WTC11 (cell line): ENCODE measurements at regions not wholly inside any gene's neighbourhood (a gene's known extent, or its start where the extent isn't known, plus 50 kb on each side); places are given as distances from the start of the nearest gene placed in this dataset.

Source experiments
- ATAC-seq: fragments of 200-7000 bp; cut with Tn5 transposase; 2 replicates; pipeline ENCODE4 v1.10.0; 2021; ENCODE audit warnings: mild to moderate bottlenecking, moderate library complexity
- CTCF ChIA-PET: fragments of 300-600 bp; sonication (Branson Sonifier 250); formaldehyde crosslinking; loops from one replicate; lab custom pipeline; 2021; ENCODE audit warnings: antibody characterized with exemption; lab: Charles Lee
- POLR2A ChIA-PET: fragments of 350-600 bp; sonication (Branson Sonifier 250); formaldehyde crosslinking; loops from one replicate; lab custom pipeline; 2021; ENCODE audit warnings: antibody characterized with exemption; lab: Charles Lee
- DNase-seq: peaks from one replicate; pipeline ENCODE4 v3.0.0; 2021; ENCODE audit warnings: low spot score
- H3K27ac Mint-ChIP-seq: 2 replicates; pipeline ENCODE4 v1.8.0; 2021; ENCODE audit warnings: mixed read lengths
- H3K27me3 Mint-ChIP-seq: 2 replicates; pipeline ENCODE4 v1.8.0; 2021; ENCODE audit warnings: low read depth, mild to moderate bottlenecking, moderate library complexity, mixed read lengths
- H3K36me3 Mint-ChIP-seq: 2 replicates; pipeline ENCODE4 v1.8.0; 2021; ENCODE audit warnings: mixed read lengths
- H3K4me1 Mint-ChIP-seq: 2 replicates; pipeline ENCODE4 v1.8.0; 2022; ENCODE audit warnings: mixed read lengths
- H3K4me3 Mint-ChIP-seq: 2 replicates; pipeline ENCODE4 v1.8.0; 2021; ENCODE audit warnings: mild to moderate bottlenecking, moderate library complexity, mixed read lengths
- H3K9me3 Mint-ChIP-seq: 2 replicates; pipeline ENCODE4 v1.8.0; 2021; ENCODE audit warnings: mixed read lengths
- AR ChIP-seq: fragments of 250-450 bp; sonication (Bioruptor Pico); IDR thresholded peaks from 2 replicates; pipeline ENCODE4 v1.9.0; 2021; ENCODE audit warnings: mild to moderate bottlenecking
- CREM ChIP-seq: sonication (generic); formaldehyde crosslinking; IDR thresholded peaks from 2 replicates; pipeline ENCODE4 v1.8.1; 2022; ENCODE audit warnings: mild to moderate bottlenecking, missing genetic modification reagents, moderate library complexity
- E2F1 ChIP-seq: sonication (generic); formaldehyde crosslinking; IDR thresholded peaks from 2 replicates; pipeline ENCODE4 v1.8.0; 2022; ENCODE audit warnings: mild to moderate bottlenecking, missing genetic modification reagents
- EMX1 ChIP-seq: fragments of 250-450 bp; sonication (Bioruptor Pico); IDR thresholded peaks from 2 replicates; pipeline ENCODE4 v1.8.0; 2021; ENCODE audit warnings: mild to moderate bottlenecking
- ETV6 ChIP-seq: sonication (generic); formaldehyde crosslinking; IDR thresholded peaks from 2 replicates; pipeline ENCODE4 v1.8.1; 2022; ENCODE audit warnings: mild to moderate bottlenecking, missing genetic modification reagents
- FOXJ3 ChIP-seq: sonication (generic); formaldehyde crosslinking; IDR thresholded peaks from 2 replicates; pipeline ENCODE4 v1.9.0; 2021; ENCODE audit warnings: missing genetic modification reagents, mild to moderate bottlenecking, borderline replicate concordance
- GABPB1 ChIP-seq: sonication (generic); formaldehyde crosslinking; IDR thresholded peaks from 2 replicates; pipeline ENCODE4 v1.8.1; 2023; ENCODE audit warnings: mild to moderate bottlenecking, missing genetic modification reagents
- JAZF1 ChIP-seq: fragments of 250-450 bp; sonication (Bioruptor Pico); IDR thresholded peaks from 2 replicates; pipeline ENCODE4 v1.9.0; 2021; ENCODE audit warnings: moderate library complexity, mild to moderate bottlenecking, inconsistent platforms
- RORB ChIP-seq: fragments of 250-450 bp; sonication (Bioruptor Pico); IDR thresholded peaks from 2 replicates; pipeline ENCODE4 v1.9.0; 2021; ENCODE audit warnings: mild to moderate bottlenecking
- TF ChIP-seq, protein P1 (sequence below): fragments of 250-450 bp; sonication (Bioruptor Pico); IDR thresholded peaks from 2 replicates; pipeline ENCODE4 v2.1.2; 2022; ENCODE audit warnings: mild to moderate bottlenecking, moderate library complexity
- TF ChIP-seq, protein P2 (sequence below): sonication (generic); formaldehyde crosslinking; IDR thresholded peaks from 2 replicates; pipeline ENCODE4 v1.8.1; 2023; ENCODE audit warnings: mild to moderate bottlenecking, moderate library complexity, missing genetic modification reagents
- TF ChIP-seq, protein P3 (sequence below): sonication (generic); formaldehyde crosslinking; IDR thresholded peaks from 2 replicates; pipeline ENCODE4 v1.8.1; 2023; ENCODE audit warnings: mild to moderate bottlenecking, missing genetic modification reagents, borderline replicate concordance

DNA sequence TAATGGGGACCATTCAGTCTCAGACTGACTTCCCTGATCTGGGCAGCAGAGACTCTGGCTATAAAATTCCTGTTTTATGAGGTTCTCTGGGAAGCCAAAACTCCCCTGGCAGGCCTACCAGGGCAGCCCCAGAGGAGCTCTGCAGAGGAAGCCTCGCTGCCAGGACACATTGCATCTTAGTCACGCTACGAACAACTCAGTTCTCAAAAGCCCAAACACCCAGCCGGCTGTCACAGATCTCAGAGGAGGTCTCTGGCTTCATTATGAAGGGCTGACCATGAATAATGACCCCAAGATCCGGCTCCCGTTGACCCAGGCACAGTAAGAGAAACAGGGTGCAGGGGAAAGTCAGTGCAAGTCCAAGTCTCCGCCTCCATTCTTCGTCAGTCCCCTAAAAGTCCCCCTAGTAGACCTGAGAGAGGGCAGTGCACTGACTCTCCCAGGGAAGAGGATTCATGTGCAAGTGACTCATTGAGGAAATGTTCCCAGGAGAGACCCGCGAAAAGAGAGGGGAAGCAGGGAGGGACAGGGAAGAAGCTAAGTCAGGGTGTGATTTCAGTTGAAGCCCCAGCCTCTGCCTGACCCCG, 212.3 kb downstream of the CYP26B1 start (continued):
- TF ChIP-seq JAZF1 = no peak
- TF ChIP-seq, protein P1, sequence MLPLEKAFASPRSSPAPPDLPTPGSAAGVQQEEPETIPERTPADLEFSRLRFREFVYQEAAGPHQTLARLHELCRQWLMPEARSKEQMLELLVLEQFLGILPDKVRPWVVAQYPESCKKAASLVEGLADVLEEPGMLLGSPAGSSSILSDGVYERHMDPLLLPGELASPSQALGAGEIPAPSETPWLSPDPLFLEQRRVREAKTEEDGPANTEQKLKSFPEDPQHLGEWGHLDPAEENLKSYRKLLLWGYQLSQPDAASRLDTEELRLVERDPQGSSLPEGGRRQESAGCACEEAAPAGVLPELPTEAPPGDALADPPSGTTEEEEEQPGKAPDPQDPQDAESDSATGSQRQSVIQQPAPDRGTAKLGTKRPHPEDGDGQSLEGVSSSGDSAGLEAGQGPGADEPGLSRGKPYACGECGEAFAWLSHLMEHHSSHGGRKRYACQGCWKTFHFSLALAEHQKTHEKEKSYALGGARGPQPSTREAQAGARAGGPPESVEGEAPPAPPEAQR = no peak
- TF ChIP-seq, protein P2, sequence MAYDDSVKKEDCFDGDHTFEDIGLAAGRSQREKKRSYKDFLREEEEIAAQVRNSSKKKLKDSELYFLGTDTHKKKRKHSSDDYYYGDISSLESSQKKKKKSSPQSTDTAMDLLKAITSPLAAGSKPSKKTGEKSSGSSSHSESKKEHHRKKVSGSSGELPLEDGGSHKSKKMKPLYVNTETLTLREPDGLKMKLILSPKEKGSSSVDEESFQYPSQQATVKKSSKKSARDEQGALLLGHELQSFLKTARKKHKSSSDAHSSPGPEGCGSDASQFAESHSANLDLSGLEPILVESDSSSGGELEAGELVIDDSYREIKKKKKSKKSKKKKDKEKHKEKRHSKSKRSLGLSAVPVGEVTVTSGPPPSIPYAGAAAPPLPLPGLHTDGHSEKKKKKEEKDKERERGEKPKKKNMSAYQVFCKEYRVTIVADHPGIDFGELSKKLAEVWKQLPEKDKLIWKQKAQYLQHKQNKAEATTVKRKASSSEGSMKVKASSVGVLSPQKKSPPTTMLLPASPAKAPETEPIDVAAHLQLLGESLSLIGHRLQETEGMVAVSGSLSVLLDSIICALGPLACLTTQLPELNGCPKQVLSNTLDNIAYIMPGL = no peak
- no peak for TF ChIP-seq ETV6

DNA sequence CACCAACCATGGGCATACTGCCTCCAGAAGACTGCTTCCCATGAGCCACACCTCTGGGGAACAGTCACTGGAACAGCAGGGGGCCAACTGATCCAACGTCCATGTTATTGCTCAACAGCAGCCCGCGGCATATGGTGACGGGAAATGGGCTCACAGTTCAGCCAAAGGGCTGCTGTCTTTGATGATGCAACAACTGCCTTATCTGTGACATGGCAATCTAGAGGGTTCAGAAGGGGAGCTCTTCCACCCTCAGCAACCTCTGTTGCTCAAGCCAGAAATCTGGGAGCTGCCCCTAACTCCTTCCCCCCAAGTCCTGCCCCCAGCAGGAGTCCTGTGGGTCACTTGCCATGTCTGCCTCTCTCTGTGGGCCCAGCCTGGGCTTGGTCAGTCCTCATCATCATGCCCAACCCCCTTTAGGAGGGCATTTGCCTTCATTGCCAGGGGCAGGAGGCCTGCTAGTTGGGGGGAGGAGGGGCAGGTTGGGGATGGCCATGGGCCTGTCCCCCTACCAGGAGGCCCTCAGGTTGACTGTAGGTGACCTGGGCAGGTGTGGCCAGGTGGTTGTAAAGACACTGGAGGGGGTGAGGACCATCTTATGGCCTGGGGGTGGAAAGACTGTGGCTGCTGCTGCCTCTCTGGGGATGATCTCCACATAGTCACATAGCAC, 212.9 kb downstream of the CYP26B1 start:
- Mint-ChIP-seq H3K4me1 (no peaks in the 10 kb centered on the region), H3K27me3 (no peaks in the 10 kb centered on the region), H3K36me3 (no peaks in the 10 kb centered on the region), H3K9me3 (no peaks in the 10 kb centered on the region), H3K4me3 (no peak overlapping the region), H3K27ac (no peak overlapping the region)
- POLR2A ChIA-PET = no interaction called here
- ATAC-seq = no peak
- no peak for DNase-seq
- TF ChIP-seq EMX1 (CRISPR knock-in tag) (no peak), CREM (CRISPR knock-in tag) (no peak), AR (CRISPR knock-in tag) (no peak), GABPB1 (CRISPR knock-in tag) (peak; percentile 70; the same call in 1 of the 2 replicates), RORB (CRISPR knock-in tag) (no peak), E2F1 (CRISPR knock-in tag) (no peak), FOXJ3 (CRISPR knock-in tag) (no peak)
- TF ChIP-seq, protein P3, sequence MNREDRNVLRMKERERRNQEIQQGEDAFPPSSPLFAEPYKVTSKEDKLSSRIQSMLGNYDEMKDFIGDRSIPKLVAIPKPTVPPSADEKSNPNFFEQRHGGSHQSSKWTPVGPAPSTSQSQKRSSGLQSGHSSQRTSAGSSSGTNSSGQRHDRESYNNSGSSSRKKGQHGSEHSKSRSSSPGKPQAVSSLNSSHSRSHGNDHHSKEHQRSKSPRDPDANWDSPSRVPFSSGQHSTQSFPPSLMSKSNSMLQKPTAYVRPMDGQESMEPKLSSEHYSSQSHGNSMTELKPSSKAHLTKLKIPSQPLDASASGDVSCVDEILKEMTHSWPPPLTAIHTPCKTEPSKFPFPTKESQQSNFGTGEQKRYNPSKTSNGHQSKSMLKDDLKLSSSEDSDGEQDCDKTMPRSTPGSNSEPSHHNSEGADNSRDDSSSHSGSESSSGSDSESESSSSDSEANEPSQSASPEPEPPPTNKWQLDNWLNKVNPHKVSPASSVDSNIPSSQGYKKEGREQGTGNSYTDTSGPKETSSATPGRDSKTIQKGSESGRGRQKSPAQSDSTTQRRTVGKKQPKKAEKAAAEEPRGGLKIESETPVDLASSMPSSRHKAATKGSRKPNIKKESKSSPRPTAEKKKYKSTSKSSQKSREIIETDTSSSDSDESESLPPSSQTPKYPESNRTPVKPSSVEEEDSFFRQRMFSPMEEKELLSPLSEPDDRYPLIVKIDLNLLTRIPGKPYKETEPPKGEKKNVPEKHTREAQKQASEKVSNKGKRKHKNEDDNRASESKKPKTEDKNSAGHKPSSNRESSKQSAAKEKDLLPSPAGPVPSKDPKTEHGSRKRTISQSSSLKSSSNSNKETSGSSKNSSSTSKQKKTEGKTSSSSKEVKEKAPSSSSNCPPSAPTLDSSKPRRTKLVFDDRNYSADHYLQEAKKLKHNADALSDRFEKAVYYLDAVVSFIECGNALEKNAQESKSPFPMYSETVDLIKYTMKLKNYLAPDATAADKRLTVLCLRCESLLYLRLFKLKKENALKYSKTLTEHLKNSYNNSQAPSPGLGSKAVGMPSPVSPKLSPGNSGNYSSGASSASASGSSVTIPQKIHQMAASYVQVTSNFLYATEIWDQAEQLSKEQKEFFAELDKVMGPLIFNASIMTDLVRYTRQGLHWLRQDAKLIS (CRISPR knock-in tag) = no peak
- CTCF ChIA-PET = interaction anchor here (0.8 to 1.4 kb wide), 8 partner anchors 10 to 645 kb away, joined by 3 to 16 read pairs (median 4); no protein-coding TSS in a partner anchor
